SHP77 (cell line): ENCODE measurements at regions not wholly inside any gene's neighbourhood (a gene's known extent, or its start where the extent isn't known, plus 50 kb on each side); places are given as distances from the start of the nearest gene placed in this dataset.
"Not testable (repeated sequence)": the region's sequence is repeated elsewhere in the genome, so short reads cannot be mapped to it uniquely, and the experiment has no call there.

Source experiments
- DNase-seq, 2 experiments: peaks; one replicate each; lab custom pipeline; 2025; lab: John Stamatoyannopoulos, UW

GRCh38 chr5:85843535-85843934 lies 774.2 kb upstream of the COX7C start:
- no peak for DNase-seq

- no peak for DNase-seq
Observed at GRCh38 chr5:85849411-85849810, 768.3 kb upstream of the COX7C start.

GRCh38 chr5:85865296-85865695 lies 752.4 kb upstream of the COX7C start:
- no peak for DNase-seq

GRCh38 chr5:85868070-85868469 lies 749.7 kb upstream of the COX7C start:
- DNase-seq = no peak

- DNase-seq = no peak
Observed at GRCh38 chr5:85893996-85894395, 723.7 kb upstream of the COX7C start.

GRCh38 chr5:85896514-85896913 lies 721.2 kb upstream of the COX7C start:
- DNase-seq = no peak

- DNase-seq = no peak
Observed at GRCh38 chr5:85906460-85906859, 711.3 kb upstream of the COX7C start.

GRCh38 chr5:85910335-85910734 lies 707.4 kb upstream of the COX7C start:
- DNase-seq = no peak

GRCh38 chr5:85920984-85921383 lies 696.8 kb upstream of the COX7C start:
- no peak for DNase-seq

- DNase-seq = no peak
Observed at GRCh38 chr5:85921590-85921989, 696.2 kb upstream of the COX7C start.

- DNase-seq = no peak
Observed at GRCh38 chr5:85927632-85928031, 690.1 kb upstream of the COX7C start.

GRCh38 chr5:85929713-85930112 lies 688.0 kb upstream of the COX7C start:
- DNase-seq = no peak

GRCh38 chr5:85931220-85931619 lies 686.5 kb upstream of the COX7C start:
- DNase-seq = no peak

GRCh38 chr5:85938201-85938600 lies 679.5 kb upstream of the COX7C start:
- DNase-seq = no peak

GRCh38 chr5:85951707-85952210 lies 666.0 kb upstream of the COX7C start:
- DNase-seq = no peak

GRCh38 chr5:85952680-85953079 lies 665.1 kb upstream of the COX7C start:
- DNase-seq = no peak

GRCh38 chr5:85967681-85968080 lies 650.1 kb upstream of the COX7C start:
- no peak for DNase-seq

GRCh38 chr5:85972539-85972938 lies 645.2 kb upstream of the COX7C start:
- DNase-seq = no peak

GRCh38 chr5:85985167-85985566 lies 632.6 kb upstream of the COX7C start:
- DNase-seq = no peak

- DNase-seq = no peak
Observed at GRCh38 chr5:85990998-85991397, 626.7 kb upstream of the COX7C start.

GRCh38 chr5:85994653-85995052 lies 623.1 kb upstream of the COX7C start:
- DNase-seq = not testable (repeated sequence)

- DNase-seq = no peak
Observed at GRCh38 chr5:85998656-85999055, 619.1 kb upstream of the COX7C start.

- DNase-seq = no peak
Observed at GRCh38 chr5:86008293-86008692, 609.4 kb upstream of the COX7C start.

GRCh38 chr5:86008704-86009103 lies 609.0 kb upstream of the COX7C start:
- DNase-seq = no peak

- no peak for DNase-seq
Observed at GRCh38 chr5:86011937-86012336, 605.8 kb upstream of the COX7C start.
